ENCODE measurements at regions not wholly inside any gene's neighbourhood (a gene's known extent, or its start where the extent isn't known, plus 50 kb on each side); places are given as distances from the start of the nearest gene placed in this dataset.
"Not testable (repeated sequence)": the region's sequence is repeated elsewhere in the genome, so short reads cannot be mapped to it uniquely, and the experiment has no call there.

DNA sequence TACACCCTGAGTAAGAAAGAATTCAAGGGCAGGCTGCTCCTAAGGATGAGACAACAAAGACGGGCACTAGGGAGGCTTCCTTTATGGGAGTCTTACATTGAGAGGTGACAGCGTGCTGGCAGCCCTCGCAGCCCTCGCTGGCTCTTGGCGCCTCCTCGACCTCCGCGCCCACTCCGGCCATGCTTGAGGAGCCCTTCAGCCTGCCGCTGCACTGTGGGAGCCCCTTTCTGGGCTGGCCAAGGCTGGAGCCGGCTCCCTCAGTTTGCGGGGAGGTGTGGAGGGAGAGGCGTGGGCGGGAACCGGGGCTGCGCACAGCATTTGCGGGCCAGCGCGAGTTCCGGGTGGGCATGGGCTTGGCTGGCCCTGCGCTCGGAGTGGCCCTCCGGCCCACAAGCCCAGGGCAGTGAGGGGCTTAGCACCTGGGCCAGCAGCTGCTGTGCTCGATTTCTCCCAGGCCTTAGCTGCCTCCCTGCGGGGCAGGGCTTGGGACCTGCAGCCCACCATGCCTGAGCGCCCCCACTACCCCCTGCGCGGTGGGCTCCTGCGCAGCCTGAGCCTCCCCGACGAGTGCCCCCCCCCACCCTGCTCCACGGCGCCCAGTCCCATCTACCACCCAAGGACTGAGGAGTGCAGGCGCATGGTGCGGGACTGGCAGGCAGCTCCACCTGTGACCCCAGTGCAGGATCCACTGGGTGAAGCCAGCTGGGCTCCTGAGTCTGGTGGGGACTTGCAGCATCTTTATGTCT, 75.3 kb downstream of the BARX1 start:
- DNase-seq (ENCODE audit: low read depth) = not testable (repeated sequence)

DNA sequence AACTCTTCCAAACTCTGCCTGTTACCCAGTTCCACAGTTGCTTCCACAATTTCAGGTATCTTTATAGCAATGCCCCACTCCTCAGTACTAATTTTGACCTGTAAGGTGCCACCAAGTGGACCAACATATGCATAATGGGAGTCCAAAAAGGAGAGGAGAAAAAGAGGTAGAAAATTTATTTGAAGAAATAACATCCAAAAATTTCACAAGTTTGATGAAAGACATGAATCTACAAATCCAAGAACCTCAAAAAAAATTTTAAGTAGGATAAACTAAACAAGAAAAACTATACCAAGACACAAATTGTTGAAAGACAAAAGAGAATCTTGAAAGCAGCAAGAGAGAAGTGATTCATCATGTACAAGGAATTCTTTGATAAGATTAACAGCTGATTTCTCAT, 79.8 kb downstream of the BARX1 start:
- DNase-seq (ENCODE audit: low read depth) = no peak

DNA sequence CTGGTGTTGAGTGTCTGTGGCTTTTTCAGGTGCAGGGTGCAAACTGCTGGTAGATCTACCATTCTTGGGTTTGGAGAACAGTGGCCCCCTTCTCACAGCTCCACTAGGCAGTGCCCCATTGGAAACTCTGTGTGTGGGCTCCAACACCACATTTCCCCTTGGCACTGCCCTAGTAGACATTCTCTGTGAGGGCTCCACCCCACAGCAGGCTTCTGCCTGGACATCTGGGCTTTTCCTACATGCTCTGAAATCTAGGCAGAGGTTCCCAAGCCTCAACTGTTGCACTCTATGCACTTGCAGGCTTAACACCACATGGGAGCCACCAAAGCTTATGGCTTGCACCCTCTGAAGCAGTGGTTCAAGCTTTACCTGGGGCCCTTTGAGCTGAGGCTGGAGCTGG, 80.9 kb downstream of the BARX1 start:
- DNase-seq (ENCODE audit: low read depth) = no peak

DNA sequence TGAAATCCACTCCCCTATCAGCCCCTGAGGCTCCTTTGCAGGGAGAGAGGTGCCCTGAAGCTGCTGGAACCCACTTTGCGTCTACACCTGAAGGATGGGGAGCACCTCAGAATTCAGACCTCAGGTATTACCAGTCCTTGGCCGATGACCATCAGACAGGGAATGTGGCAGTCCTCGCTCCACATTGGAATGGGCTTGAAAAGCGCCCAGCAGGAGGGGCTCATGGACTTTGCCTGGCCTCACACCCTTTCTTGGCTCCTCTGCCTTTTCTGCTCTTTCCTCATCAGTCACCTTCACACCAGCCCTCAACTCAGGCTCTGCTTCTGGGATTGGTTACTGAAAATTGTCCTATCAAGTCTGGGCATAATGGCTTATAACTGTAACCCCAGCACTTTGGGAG, 83.9 kb downstream of the BARX1 start:
- DNase-seq (ENCODE audit: low read depth) = no peak

DNA sequence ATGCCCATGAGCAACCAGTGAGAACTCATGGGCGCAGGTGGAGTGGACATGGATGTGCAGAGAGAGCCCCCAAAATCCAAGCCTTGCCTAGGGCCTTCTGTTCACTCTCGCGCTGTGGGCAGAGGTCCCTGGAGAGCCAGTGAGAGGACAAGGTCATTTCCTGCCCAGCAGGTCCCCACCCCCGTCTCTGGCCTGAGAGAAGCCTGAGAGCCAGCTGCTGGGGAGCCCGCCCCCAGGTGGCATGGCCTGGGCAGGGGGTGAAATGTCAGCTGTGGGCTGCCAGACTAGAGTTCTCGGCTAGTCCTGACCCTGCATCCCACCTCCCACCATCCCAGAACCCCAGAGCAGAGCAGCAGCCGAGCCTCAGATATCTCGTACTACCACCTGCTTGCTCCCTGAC, 85.3 kb downstream of the BARX1 start:
- DNase-seq (ENCODE audit: low read depth) = no peak

DNA sequence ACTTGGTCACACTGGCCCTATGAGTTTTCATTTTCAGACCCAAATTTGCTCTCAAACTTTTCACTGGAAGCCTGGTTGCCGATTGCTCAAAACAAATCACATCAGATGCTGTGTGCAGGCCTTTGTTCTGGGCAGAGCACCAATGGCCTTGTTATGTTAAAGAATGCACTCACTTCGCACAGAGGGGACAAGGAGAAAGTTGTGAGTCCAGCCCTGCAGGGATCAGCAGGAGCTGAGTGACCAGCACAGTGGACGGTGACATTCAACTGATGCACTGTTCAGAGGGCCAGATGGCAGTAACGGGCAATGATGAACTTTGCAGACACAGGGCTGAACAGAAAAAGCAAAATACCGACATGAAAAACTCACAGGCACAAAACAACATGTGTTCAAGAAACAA, 86.1 kb downstream of the BARX1 start:
- DNase-seq (ENCODE audit: low read depth) = no peak

DNA sequence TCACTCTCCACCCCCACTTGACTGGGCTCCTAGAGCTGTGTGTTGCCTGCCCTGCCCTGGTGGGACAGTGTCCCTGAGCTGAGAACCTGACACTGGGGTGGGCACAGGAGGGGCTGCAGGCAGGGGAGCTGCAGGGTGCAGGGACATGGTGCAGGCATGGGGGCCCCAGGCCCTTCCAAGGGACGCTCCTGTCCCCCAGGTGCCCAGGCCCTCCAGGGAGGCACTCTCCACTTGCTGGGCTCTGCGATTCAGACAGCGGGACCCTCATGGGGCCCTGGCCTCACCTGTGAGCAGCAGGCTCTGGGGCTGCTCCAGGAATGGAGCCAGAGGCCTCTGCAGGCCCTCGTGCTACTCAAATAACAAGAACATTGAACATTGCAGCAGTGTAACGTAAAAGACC, 89.4 kb downstream of the BARX1 start:
- no peak for DNase-seq (ENCODE audit: low read depth)

DNA sequence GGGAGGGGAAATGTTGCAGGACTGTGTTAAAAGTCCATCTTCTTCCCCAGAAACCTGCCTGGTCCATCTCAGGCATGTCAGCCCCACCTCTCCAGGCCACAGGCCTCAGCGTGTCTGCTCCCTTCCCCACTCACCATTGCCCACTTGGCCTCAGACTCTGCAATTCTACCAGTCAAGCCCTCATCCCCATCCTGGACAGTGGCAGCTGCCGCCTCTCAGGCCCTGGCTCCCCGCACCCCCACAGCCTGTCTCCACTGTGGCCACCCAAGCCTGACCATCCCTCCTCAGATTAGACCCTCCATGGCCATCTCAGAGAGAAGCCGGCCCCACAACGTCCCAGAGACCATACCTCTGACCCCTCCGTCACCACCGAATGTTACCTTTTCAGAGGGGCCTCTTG, 89.9 kb downstream of the BARX1 start:
- DNase-seq (ENCODE audit: low read depth) = no peak

DNA sequence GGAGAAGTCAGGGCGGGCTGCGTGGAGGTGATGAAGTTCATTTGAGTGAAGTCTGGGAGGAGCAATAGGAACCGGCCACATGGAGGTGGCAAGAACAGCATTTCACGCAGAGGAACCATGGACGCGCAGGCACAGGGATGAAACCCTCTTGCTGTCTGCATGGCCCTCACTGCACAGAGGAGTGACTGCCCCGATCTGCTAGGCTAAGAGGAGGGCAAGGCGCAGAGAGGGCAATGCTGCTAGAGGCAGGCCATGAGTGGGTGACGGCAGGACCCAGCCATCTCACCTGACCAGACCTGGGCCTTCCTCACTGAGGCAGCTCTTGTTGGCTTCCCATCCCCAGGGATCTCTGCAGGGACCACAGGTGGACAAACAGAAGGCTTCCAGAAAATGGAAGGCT, 90.3 kb downstream of the BARX1 start:
- no peak for DNase-seq (ENCODE audit: low read depth)

DNA sequence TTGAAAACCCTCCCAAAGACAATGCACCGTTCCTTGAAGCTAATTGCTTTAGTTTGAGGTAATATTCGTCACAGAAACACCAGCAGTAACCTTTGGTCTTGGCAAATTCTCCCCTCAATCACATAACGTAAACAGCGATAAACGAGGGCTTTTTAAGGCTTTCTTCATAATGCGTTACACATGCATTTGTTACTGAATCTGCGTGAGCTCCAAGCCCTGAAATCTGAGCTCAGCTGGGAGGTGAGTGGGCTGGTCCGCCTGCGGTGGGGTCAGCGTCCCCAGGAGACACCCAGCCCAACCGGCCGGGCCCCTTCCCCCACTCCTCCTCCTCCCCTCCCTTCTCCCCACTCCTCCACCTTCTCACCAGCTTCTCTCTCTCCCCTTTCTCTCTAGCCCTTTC, 91.1 kb downstream of the BARX1 start:
- no peak for DNase-seq (ENCODE audit: low read depth)

DNA sequence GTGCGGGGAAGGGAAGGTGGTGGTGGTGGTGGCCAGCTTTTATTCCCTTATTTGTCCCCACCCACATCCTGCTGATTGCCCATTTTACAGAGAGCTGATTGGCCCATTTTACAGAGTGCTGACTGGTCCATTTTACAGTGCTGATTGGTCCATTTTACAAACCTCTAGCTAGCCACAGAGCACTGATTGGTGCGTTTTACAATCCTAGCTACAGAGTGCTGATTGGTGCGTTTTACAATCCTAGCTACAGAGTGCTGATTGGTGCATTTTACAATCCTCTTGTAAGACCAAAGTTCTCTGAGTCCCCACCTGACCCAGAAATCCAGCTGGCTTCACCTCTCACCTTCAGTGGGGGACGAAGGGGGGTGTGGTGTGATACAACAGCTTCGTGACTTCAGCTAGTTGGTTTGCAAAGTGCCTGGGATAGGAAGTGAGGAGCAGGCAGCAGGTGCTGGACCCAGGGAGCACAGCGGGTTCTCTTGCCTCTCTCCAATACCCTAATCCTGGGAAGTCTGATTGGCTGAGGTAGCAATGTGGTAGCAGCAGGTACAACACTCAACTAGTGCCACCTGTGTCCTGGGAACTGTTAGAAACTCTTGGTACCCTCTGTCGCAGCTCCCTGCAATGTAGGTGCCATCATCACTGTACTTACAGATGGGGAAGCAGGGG, 92.1 kb downstream of the BARX1 start:
- DNase-seq (ENCODE audit: low read depth) = no peak

DNA sequence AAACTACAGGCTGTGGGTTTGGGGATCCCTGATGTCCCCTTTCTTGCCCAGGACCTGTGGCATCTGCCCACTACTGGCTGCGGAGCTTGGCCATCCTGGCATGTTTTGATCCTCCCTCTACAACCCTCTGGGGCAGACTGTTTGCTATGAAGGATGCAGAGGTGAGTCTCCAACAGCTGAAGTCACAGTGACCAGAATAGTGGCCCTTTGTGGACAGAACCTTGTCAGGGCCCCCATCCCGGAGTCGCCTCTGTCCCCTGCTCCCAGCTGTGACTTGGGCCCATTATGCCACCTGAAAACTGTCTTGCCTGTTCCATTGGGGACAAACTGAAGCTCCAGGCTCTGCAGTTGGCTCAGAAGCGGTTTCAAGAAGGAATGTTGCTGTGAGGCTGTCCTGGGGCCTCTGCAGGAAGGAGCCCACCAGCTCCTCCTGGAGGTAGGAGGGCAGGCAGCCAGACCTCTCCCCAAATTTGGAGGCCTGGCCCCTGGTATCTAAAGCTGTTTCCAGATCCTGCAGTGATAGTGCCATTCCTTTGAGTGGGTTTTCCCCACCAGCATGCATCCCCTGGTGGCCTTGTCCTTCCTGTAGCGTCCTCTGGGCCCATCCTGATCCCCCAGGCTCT, 93.3 kb downstream of the BARX1 start:
- no peak for DNase-seq (ENCODE audit: low read depth)

DNA sequence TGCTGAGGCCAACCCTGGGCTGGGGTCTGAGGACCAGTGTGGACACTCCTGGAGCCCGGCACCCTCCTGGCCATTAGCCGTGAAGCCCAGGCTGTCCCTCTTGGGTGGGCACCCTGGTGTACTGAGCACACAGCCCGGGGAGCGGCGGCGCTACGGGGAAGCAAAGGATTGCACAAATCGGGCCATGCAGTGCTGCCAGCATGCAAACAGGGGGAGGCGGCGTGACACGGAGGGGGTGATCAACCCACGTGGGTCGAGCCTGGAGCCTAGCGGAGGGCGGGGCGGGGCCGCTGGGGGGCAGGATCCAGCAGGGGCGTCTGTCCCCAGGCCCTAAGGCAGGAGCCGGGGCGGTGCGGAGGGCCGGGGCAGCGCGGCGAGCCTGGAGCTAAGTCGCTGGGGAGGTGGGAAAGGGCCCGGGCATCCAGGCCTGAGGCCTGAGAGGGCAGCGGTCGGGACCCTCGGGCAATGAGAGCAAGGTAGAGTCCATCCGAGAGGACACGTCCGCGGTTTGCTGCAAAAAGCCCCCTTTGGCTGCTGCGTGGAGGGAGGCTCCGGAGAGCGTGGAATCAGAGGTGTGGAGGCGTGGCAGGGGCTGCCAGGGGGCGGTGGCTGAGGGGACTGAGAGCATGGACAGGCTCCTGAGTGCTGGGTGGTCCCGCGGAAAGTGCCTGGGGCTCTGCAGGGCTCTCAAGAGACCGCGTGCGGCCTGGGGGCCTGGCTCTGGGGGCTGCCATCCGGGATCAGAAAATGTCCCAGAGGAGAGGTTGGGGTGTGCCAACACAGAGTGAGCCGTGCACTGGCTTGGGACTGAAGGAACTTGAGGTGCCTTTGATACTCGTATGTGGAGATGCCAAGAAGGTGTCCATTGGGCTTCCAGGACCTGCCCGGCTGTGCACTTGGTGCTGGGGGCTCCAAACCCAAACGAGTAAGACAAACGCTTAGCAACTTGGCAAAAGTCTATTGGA, 94.2 kb downstream of the BARX1 start:
- DNase-seq (ENCODE audit: low read depth) = no peak

DNA sequence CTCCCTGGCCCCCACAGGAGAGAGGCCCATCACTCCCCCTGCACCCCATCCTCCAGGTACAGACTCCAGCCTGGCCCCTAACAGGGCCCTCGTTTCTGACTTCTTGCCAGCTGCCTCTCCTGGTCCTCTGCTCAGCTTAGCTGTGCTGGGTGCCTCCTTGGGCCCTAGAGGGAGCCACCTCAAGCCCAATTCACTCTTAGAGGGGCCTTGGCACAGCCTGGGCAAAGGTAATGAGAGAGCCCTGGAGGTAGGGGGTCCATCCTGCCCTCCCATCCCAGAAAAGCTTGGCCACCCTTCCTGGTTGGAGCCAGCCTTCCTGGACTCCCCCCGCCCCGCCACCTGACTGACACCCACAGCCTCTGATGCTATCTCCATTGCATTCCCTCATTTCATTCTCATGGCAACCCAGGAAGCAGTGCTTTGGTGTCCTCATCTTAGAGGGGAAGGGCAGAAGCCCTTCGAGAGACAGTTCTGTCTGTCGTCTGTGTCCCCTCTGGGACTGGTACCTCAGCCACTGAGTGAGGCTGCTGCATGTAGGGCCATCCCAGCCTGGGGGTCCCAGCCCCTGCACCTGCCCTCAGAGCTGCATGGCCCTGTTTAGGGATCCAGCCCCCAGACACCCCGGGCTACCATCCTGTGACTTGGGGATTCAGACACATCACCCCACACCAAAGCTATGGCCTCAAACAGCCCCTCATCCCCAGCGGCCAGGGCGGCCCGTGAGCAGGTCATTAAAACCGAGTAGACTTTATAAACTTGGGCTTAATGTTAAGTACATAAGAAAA, 95.5 kb downstream of the BARX1 start:
- no peak for DNase-seq (ENCODE audit: low read depth)

DNA sequence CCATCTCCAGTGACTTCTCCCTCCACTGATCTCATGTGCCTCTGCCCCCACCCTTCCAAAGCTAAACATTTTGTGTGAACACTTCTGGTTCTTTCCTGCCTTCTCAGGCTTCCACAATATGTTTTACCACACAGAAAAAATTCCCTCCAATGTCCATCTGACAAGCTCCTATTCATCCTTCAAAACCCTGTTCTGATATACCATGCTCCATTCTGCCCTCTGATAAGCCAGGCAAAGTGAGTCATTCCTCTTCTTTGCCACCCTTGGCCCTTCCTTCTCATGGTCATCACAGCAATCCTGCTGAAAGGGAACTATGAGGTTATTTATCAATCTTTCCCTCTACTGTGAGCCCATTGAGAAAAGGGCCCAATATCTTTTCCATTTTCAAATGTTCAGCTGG, 97.6 kb downstream of the BARX1 start:
- no peak for DNase-seq (ENCODE audit: low read depth)

DNA sequence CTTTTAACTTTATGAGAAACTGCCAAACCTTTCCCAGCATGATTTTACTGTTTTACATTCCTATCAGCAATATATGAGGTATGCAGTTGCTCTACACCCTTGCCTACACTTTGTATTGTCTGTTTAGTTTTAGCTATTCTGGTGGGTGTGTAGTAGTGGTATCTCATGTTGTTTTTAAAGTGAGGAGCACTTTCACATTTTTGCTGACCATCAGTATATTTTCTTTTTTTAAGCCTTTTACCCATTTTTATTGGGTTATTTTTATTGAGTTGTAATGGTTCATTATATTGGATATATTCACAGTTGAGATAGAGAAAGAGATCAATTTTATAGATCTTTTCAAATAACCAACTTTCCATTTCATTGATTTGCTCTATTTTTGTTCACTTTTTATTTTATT, 102.4 kb downstream of the BARX1 start:
- no peak for DNase-seq (ENCODE audit: low read depth)

DNA sequence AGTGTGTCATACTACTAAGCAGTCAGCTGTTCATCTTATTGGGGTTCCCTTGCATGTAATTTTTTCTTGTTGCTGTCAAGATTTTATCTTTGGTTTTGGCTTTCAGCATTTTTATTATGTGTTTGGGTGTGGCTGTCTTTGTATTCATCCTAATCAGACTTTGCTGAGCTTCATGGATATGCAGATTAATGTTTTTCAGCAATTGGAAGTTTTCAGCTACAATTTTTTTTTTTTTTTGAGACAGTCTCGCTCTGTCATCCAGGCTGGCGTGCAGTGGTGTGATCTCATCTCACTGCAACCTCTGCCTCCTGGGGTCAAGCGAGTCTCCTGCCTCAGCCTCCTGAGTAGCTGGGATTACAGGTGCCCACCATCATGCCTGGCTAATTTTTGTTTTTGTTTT, 108.8 kb downstream of the BARX1 start:
- no peak for DNase-seq (ENCODE audit: low read depth)

DNA sequence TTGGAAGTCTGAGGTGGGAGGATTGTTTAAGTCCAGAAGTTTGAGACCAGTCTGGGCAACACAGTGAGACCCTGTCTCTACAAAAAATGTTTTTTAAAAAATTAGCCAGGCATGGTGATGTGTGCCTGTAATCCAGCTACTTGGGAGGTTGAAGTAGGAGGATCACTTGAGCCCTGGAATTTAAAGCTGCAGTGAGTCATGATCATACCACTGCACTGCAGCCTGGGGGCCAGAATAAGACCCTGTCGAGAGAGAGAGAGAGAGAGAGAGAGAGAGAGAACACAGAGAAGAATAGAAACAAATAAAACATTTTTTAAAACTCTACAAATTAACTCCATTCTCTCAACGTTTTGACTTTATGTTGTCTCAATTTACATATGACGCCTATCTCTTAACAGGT, 111.8 kb downstream of the BARX1 start:
- DNase-seq (ENCODE audit: low read depth) = no peak

DNA sequence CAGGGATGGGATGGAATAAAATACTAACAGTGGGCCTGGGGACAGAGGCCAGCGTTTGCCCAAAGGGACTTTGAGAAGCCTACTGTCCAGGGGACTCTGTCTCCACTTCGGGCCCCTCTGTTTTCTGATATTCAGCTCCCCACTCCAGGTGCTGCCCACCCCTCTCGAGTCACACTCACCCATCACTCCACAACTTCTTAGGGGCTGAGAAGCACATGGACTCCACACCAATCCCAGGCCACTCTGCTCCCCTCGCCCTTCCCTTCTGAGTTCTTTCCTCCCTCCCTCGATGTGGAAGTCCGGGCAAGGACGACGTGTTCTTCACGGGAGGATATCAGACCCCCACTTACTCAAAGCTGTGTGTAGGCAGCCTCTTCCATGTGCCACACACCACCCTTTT, 124.5 kb downstream of the BARX1 start:
- DNase-seq (ENCODE audit: low read depth) = no peak

DNA sequence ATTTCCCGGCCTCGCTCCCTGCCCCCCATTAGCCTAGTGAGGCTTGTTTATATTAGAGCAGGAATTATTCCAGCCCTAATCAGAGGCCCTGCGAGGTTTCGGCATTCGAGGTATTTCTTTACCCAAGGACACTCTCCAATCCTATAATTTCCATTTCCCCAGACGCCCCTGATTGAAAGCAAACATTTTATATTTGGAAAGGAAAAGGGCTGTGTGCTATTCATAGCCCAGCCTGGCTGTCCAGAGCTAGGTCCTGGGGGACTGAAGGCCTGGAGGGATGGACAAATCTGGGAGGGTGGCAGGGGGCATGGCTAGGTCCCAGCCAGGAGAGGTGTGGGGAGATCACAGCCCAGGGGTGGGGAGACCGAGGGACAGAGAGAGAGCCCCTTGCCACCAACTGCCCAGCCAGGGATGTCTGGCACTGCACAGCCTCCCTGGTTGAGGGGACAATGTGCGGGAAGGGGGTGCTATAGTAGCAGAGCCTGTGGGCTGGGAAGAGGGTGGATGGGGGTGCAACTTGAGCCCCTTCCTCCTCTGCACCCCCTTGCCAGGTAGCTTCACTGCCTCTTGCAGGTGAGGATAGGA, 125.1 kb downstream of the BARX1 start:
- DNase-seq (ENCODE audit: low read depth) = no peak
